ENCODE measurements at regions not wholly inside any gene's neighbourhood (a gene's known extent, or its start where the extent isn't known, plus 50 kb on each side); places are given as distances from the start of the nearest gene placed in this dataset.
"Not testable (repeated sequence)": the region's sequence is repeated elsewhere in the genome, so short reads cannot be mapped to it uniquely, and the experiment has no call there.

DNA sequence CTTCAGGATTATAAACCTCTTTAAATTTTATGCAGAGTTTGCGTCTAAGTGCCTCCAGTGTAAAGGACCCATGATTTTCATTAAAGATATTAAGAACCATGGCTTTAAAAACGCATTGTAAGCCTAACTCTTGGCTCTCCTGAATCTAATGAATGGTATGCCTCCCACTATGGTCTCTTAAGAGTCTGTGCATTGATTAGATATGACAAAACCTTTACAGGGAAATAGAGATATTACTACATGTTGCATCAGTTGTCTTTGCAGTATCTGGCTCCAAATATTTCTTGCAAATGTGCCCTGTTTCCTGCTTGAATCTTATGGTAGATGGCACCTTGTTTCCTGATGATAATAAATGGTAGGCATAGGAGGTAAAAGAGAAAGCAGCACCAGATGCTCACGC is 189.3 kb upstream of the FSHR start:
- no peak for TF ChIP-seq CTCF (IDR thresholded peaks at IDR 0.05; ENCODE audit: insufficient read depth, low read depth, low read length)
- DNase-seq (ENCODE audit: low read depth) = no peak
- H3K4me3 ChIP-seq (ENCODE audit: low read depth, low read length) = no peak overlapping the region

DNA sequence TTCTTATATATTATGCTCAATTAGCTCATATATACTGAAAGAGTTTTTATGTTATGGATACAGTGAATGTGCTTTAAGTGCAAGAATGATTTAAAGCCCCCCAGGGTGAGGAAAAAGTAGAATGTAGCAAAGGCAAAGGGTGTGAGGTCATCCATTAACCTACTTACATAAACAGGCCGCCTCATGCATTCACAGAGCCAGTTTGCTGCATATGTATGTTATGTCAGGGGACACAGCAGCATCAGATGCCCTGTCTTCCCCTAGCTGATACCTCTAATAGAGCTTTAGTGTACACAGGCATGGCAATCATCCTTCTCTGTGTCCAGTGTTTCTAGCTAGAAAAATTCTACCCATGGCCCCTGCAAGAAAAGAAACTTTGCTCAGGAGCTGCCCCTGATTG is 187.8 kb upstream of the FSHR start:
- H3K4me3 ChIP-seq (ENCODE audit: low read depth, low read length) = no peak overlapping the region
- DNase-seq (ENCODE audit: low read depth) = no peak
- TF ChIP-seq CTCF (IDR thresholded peaks at IDR 0.05; ENCODE audit: insufficient read depth, low read depth, low read length) = no peak

DNA sequence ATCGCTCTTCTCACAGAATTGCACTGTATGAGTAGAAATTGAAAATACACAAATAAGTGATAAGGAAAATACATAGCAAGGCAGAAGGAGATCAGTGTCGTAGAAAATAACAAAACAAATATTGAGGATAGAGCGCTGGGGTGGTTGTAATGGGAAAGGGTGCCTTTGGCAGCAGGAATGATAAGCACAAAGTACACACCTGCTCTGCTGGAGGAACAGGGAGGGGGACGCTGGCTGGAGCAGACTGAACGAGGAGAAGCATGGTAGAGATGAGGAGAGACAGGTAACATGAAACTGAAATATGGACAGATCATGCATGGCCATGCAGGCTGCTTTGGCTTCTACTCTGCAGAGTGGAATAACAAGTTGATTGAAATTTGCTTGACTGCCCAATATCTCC is 181.2 kb upstream of the FSHR start:
- TF ChIP-seq CTCF (IDR thresholded peaks at IDR 0.05; ENCODE audit: insufficient read depth, low read depth, low read length) = no peak
- no peak for DNase-seq (ENCODE audit: low read depth)
- H3K4me3 ChIP-seq (ENCODE audit: low read depth, low read length) = no peak overlapping the region

GRCh38 chr2:49332415-49332814 is 178.1 kb upstream of the FSHR start:
- no peak for TF ChIP-seq CTCF (IDR thresholded peaks at IDR 0.05; ENCODE audit: insufficient read depth, low read depth, low read length)
- no peak overlapping the region for H3K4me3 ChIP-seq (ENCODE audit: low read depth, low read length)
- no peak for DNase-seq (ENCODE audit: low read depth)

GRCh38 chr2:49318531-49318930 is 164.2 kb upstream of the FSHR start:
- DNase-seq (ENCODE audit: low read depth) = no peak
- TF ChIP-seq CTCF (IDR thresholded peaks at IDR 0.05; ENCODE audit: insufficient read depth, low read depth, low read length) = no peak
- no peak overlapping the region for H3K4me3 ChIP-seq (ENCODE audit: low read depth, low read length)

DNA sequence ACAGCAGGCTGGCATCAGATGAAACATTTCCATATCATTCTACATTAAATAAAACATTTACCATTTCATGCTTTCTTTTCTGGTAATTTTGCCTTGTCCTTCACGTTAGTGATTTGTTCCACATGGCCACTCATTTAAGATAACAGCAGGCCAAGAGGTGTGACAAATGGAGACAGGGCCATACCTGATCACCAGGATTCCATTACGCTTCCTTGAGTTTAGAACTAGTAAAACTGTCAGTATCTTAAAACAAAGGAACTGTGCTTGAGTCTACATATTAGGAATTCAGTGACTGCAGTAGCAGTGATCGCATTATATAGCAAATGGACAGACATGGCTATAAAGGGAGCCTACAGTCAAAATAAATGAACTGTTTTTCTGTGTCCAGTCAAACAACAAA is 155.1 kb upstream of the FSHR start:
- TF ChIP-seq CTCF (IDR thresholded peaks at IDR 0.05; ENCODE audit: insufficient read depth, low read depth, low read length) = no peak
- no peak overlapping the region for H3K4me3 ChIP-seq (ENCODE audit: low read depth, low read length)
- DNase-seq (ENCODE audit: low read depth) = no peak

DNA sequence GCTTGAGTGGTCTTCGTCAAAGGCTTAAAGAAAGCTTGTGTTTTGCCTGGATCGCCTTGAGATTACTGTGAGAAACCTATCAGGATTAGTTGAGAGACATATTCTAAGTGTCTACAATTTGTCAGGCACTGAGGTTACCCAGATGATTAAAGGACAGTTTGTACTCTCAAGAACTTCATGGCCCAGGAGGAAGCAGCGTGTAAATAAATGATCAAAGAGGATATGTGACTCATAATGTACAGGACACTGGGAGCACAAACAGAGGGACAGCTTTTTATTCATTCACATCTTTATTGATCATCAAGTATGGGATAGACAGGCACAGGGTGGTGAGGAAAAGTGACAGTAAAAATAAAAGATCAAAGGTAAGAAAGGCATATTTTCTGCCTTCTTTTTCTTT is 152.6 kb upstream of the FSHR start:
- DNase-seq (ENCODE audit: low read depth) = peak; percentile 5
- H3K4me3 ChIP-seq (ENCODE audit: low read depth, low read length) = no peak overlapping the region
- TF ChIP-seq CTCF (IDR thresholded peaks at IDR 0.05; ENCODE audit: insufficient read depth, low read depth, low read length) = no peak

GRCh38 chr2:49298693-49299092 is 144.4 kb upstream of the FSHR start:
- not testable (repeated sequence) for DNase-seq (ENCODE audit: low read depth); H3K4me3 ChIP-seq (ENCODE audit: low read depth, low read length)

Data from fibroblast of villous mesenchyme (primary cell).